ENCODE measurements at regions not wholly inside any gene's neighbourhood (a gene's known extent, or its start where the extent isn't known, plus 50 kb on each side); places are given as distances from the start of the nearest gene placed in this dataset.

- Mint-ChIP-seq H3K27ac (no peak overlapping the region), H3K4me3 (no peak overlapping the region), H3K4me1 (no peaks in the 10 kb centered on the region), H3K9me3 (no peaks in the 10 kb centered on the region), H3K36me3 (no peaks in the 10 kb centered on the region), H3K27me3 (no peaks in the 10 kb centered on the region)
- no peak for DNase-seq
Measured at GRCh38 chr5:81881595-81881994, 90.2 kb upstream of the ATG10 start.

GRCh38 chr5:81879936-81880335 is 91.9 kb upstream of the ATG10 start:
- H3K27me3 Mint-ChIP-seq: no peaks in the 10 kb centered on the region
- no peaks in the 10 kb centered on the region for H3K4me1 Mint-ChIP-seq
- no peak overlapping the region for H3K4me3 Mint-ChIP-seq
- H3K9me3 Mint-ChIP-seq: no peaks in the 10 kb centered on the region
- H3K27ac Mint-ChIP-seq: no peak overlapping the region
- no peaks in the 10 kb centered on the region for H3K36me3 Mint-ChIP-seq
- no peak for DNase-seq

DNA sequence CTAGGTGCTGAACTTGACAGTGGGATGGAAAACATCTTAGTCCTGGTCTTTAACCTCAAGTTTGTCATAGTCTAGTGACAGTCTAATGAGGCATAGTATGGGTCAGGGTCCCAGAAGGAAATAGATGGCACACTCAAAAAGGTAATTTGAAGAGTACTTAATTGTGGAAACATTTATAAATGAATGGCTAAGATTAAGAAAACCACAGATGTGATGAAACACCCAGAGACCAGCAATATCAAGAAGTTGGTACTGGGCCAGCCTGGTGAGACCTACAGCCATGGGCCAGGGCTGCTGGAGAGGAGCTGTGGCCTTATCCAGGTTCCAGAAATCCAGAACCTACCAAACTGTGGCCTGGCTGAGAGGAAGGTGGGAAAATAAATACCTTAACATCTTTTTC is 93.5 kb upstream of the ATG10 start:
- DNase-seq: no peak
- H3K9me3 Mint-ChIP-seq: no peaks in the 10 kb centered on the region
- no peak overlapping the region for H3K4me3 Mint-ChIP-seq
- H3K27ac Mint-ChIP-seq: no peak overlapping the region
- H3K36me3 Mint-ChIP-seq: no peaks in the 10 kb centered on the region
- no peaks in the 10 kb centered on the region for H3K4me1 Mint-ChIP-seq
- H3K27me3 Mint-ChIP-seq: no peaks in the 10 kb centered on the region

GRCh38 chr5:81866994-81867393 is 104.8 kb upstream of the ATG10 start:
- no peak overlapping the region for H3K4me3 Mint-ChIP-seq

DNA sequence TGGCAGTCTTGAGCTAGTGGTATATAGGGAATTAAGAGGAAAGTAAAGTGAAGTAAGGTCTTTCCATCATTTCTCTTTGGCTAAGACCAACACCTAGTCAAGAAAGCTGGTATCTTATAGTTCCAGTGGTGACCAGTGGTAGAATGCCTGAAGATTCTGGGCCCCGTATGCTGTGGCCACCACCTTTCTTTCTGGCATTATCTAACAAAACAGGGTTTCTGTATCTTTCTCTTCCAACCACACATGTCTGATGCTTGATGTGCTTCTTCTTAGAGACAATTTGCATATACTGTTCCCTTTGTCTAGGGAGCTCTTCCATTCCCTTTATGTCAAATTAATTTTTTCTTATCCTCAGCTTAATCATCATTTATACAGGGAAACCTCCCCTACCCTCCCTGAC is 109.9 kb upstream of the SSBP2 start:
- Mint-ChIP-seq H3K4me1 (peaks cover 4% of the 10 kb centered on the region), H3K9me3 (no peaks in the 10 kb centered on the region), H3K27me3 (no peaks in the 10 kb centered on the region), H3K4me3 (no peak overlapping the region), H3K36me3 (no peaks in the 10 kb centered on the region), H3K27ac (no peak overlapping the region)
- no peak for DNase-seq

More at GRCh38 chr5:81866994-81867393, 104.8 kb upstream of the ATG10 start:
- H3K36me3 Mint-ChIP-seq: no peaks in the 10 kb centered on the region
- H3K9me3 Mint-ChIP-seq: no peaks in the 10 kb centered on the region
- no peak overlapping the region for H3K27ac Mint-ChIP-seq
- H3K27me3 Mint-ChIP-seq: no peaks in the 10 kb centered on the region
- no peak for DNase-seq
- no peaks in the 10 kb centered on the region for H3K4me1 Mint-ChIP-seq

DNA sequence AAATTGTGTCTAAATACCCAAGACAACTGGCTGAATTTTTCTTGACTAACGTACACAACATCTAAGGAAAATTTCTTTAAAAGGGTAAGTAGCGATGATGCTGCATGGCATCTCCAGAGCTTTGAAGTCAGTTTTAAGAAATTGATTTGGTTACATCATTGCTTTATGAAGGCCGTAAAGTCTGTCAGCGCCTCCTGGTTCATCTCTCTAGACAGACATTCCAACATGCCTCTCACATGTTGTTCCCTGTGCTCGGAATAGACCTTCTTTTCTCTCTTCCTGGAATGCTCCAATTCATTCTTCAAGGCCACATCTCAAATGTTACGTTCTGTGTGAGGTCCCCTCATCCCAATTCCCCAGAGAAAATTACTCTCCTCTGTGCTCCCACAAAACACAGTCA is 108.7 kb upstream of the SSBP2 start:
- DNase-seq: no peak
- Mint-ChIP-seq H3K9me3 (no peaks in the 10 kb centered on the region), H3K4me1 (peaks cover 8% of the 10 kb centered on the region), H3K36me3 (no peaks in the 10 kb centered on the region), H3K27me3 (no peaks in the 10 kb centered on the region), H3K27ac (no peak overlapping the region), H3K4me3 (no peak overlapping the region)

- H3K27ac Mint-ChIP-seq: no peak overlapping the region
- H3K9me3 Mint-ChIP-seq: no peaks in the 10 kb centered on the region
- no peaks in the 10 kb centered on the region for H3K27me3 Mint-ChIP-seq
- DNase-seq: no peak
- H3K4me3 Mint-ChIP-seq: no peak overlapping the region
- peaks cover 24% of the 10 kb centered on the region for H3K4me1 Mint-ChIP-seq
- peaks cover 1% of the 10 kb centered on the region for H3K36me3 Mint-ChIP-seq
Measured at GRCh38 chr5:81856948-81857928, 106.3 kb upstream of the SSBP2 start.

- Mint-ChIP-seq H3K27me3 (no peaks in the 10 kb centered on the region), H3K36me3 (peaks cover 1% of the 10 kb centered on the region), H3K4me3 (no peak overlapping the region), H3K9me3 (no peaks in the 10 kb centered on the region), H3K27ac (no peak overlapping the region), H3K4me1 (peaks cover 34% of the 10 kb centered on the region)
- DNase-seq: no peak
Measured at GRCh38 chr5:81855591-81855990, 104.7 kb upstream of the SSBP2 start.

DNA sequence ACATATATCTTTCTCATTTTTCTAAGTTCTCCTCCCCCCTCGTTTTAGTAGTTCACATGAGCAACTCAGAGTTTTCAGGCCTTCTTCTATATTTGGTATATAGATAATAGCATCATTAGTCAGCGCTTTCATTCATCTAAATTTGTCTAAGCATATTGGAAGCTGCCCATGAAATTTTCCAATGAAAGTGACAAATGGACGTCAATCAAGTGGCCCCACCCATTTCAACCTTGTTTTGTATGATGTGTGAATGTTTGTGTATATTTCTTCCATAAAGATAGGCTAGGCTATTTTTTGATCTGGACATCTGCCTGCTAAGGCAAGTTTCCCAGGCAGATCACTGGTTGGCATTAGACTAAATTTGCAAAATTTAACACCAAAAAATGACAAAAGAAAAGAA is 104.0 kb upstream of the SSBP2 start:
- Mint-ChIP-seq H3K9me3 (no peaks in the 10 kb centered on the region), H3K27me3 (no peaks in the 10 kb centered on the region), H3K4me3 (no peak overlapping the region), H3K36me3 (peaks cover 1% of the 10 kb centered on the region), H3K27ac (no peak overlapping the region), H3K4me1 (peaks cover 39% of the 10 kb centered on the region)
- no peak for DNase-seq

- no peak for DNase-seq
- Mint-ChIP-seq H3K9me3 (no peaks in the 10 kb centered on the region), H3K27me3 (no peaks in the 10 kb centered on the region), H3K4me3 (no peak overlapping the region), H3K36me3 (peaks cover 1% of the 10 kb centered on the region), H3K4me1 (peaks cover 39% of the 10 kb centered on the region), H3K27ac (no peak overlapping the region)
Measured at GRCh38 chr5:81854485-81854884, 103.6 kb upstream of the SSBP2 start.

DNA sequence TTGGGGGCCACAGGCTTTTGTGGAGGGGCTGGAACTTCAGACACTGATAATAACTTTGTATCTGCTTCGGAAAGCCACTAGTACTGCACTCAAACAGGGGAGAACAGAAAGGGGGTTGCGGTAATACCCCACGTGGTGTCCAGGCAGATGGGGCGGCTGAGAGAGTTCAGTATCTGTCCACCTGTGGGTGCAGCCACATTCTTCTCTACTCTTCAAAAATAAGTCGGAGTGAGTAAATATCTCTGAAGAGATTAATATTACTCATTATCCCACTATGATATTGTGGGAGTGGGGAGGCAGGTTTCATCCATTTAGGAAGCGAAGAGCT is 102.1 kb upstream of the SSBP2 start:
- Mint-ChIP-seq H3K36me3 (peaks cover 1% of the 10 kb centered on the region), H3K4me1 (peaks cover 39% of the 10 kb centered on the region), H3K27me3 (no peaks in the 10 kb centered on the region), H3K9me3 (no peaks in the 10 kb centered on the region), H3K27ac (peak overlapping the region; percentile 70), H3K4me3 (peak overlapping the region; percentile 79)
- DNase-seq: no peak

DNA sequence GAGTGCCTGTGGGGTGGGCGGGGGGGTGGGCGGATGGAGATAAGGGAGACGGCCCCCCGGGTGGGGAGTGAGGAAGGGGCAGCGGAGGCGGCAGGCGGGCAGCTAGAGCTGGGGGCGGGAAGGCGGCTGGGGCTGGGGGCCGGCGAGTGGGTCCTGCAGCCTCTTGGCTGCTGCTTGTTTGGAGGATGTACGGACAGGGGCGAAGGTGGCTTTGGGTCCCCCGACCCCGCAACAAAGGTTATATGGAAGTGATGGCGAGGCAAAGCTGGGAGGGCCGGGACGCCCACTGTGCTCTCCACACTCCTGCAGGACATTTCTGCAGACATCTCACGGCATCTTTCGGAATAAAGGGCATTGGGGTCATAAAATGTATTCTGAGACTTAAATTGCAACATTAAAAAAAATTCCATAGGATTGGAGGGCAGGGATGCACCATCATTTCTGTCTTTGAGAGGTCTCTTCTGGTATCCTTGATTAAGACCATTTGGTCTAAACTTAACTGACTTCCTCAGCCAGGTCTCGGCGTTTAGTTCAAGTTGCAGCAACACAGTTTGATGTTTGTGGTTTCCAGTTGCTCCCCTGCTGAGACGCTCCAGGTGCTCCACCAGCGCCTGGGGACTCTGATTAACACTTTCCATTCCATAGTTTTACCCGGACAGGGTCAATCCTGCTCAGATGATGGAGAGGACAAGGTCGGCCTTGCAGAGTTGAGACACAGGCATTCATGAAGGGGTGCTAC is 101.6 kb upstream of the SSBP2 start:
- Mint-ChIP-seq H3K4me3 (peak overlapping the region; percentile 79), H3K9me3 (no peaks in the 10 kb centered on the region), H3K27ac (peak overlapping the region; percentile 70), H3K27me3 (no peaks in the 10 kb centered on the region), H3K4me1 (peaks cover 39% of the 10 kb centered on the region), H3K36me3 (peaks cover 1% of the 10 kb centered on the region)
- DNase-seq: peak; percentile 13

DNA sequence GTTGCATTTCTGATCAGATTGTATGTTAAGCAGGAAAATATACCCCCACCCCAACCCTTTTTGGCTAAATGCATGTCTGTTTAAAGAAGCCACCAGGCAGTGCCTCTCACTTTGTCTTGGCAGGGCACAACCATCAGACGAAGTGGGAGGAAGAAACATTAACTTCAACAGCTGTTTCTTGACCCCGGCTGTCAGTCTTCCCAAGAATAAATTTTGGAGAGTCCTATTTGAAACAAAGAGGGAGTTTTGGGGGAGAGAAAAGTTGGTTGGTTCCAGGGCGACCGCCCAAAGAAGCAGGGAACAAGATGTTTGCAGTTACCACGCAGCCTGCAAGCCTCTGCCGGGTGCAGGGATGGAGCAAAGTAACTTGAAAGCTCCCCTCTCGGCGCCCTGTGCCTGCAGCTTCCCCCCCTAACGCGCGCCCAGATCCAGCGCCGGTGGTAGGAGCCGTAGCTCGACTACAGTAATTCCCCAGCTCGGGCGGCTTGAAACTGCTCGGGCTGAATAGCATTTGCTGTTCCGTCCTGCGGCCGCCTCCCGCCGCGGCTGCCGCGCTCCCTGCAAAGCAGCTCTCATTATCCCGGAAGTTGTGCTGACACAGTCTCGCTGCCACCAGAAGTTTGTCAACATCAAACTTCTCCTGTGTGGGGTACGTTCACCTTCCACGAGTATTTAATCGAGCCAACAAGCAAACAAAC is 100.7 kb upstream of the SSBP2 start:
- Mint-ChIP-seq H3K4me1 (peaks cover 35% of the 10 kb centered on the region), H3K27ac (peak overlapping the region; percentile 93), H3K36me3 (peaks cover 1% of the 10 kb centered on the region), H3K9me3 (no peaks in the 10 kb centered on the region), H3K4me3 (peak overlapping the region; percentile 85), H3K27me3 (no peaks in the 10 kb centered on the region)
- peak; percentile 90 for DNase-seq

- Mint-ChIP-seq H3K9me3 (no peaks in the 10 kb centered on the region), H3K27ac (peak overlapping the region; percentile 93), H3K4me1 (peaks cover 35% of the 10 kb centered on the region), H3K27me3 (no peaks in the 10 kb centered on the region), H3K36me3 (peaks cover 1% of the 10 kb centered on the region), H3K4me3 (peak overlapping the region; percentile 85)
- DNase-seq: no peak
Measured at GRCh38 chr5:81850501-81851357, 99.8 kb upstream of the SSBP2 start.

Measured in activated naive CD8-positive, alpha-beta T cell treated with anti-CD3 and anti-CD28 coated beads for 36 hours (primary cell).